Pancreas (tissue), 10 donors: ENCODE measurements at regions not wholly inside any gene's neighbourhood (a gene's known extent, or its start where the extent isn't known, plus 50 kb on each side); places are given as distances from the start of the nearest gene placed in this dataset.

Experiments used
- ATAC-seq, 4 donors: fragments of 200-7000 bp; cut with Tn5 transposase; one replicate each; pipeline versions ENCODE4 v1.8.0 to v1.9.1; 2020; ENCODE audit warnings: mild to moderate bottlenecking in 4 of 4, moderate library complexity in 4 of 4
- DNase-seq, 6 donors: peaks; one replicate each; pipeline ENCODE4 v3.0.0-alpha.2; 2020
- FAIRE-seq: peaks from 2 replicates; lab custom pipeline; 2012; peaks lifted over from hg19 to GRCh38; lab: Jason Lieb, UNC
- H3K27ac ChIP-seq, 4 donors: fragments of 200-600 bp; sonication (generic); 1 replicate in 3 of 4; 2 replicates in 1 of 4; pipeline versions ENCODE4 v1.5.0 to v1.8.0; 2020
- H3K27me3 ChIP-seq, 4 donors: fragments of 200-600 bp; one replicate each; pipeline ENCODE4 v1.8.0; 2021
- H3K36me3 ChIP-seq, 3 donors: fragments of 200-600 bp; sonication (generic) in 1 of 3; one replicate each; pipeline versions ENCODE4 v1.5.0 to v1.8.0; 2020 to 2021
- H3K4me1 ChIP-seq, 3 donors: fragments of 200-600 bp; one replicate each; pipeline ENCODE4 v1.8.0; 2021
- H3K4me3 ChIP-seq, 4 donors: fragments of 200-600 bp; sonication (generic) in 2 of 4; one replicate each; pipeline versions ENCODE4 v1.5.0 to v1.8.0; 2020 to 2021
- H3K9me3 ChIP-seq, 4 donors: fragments of 200-600 bp; one replicate each; pipeline ENCODE4 v1.8.0; 2021
- CTCF ChIP-seq, 4 donors: fragments of 200-600 bp; sonication (generic) in 3 of 4; IDR thresholded peaks; one replicate each; pipeline versions ENCODE4 v1.5.0 to v1.8.0; 2021; ENCODE audit warnings: antibody characterized with exemption in 4 of 4
- WGBS, 2 donors: extraction: QIAGEN DNeasy Blood & Tissue Kit; methylation state at CpG; one replicate each; pipeline ENCODE4 v1.1.7; 2013; 5-methylcytosine and 5-hydroxymethylcytosine counted together
- intact Hi-C, 3 donors: fragments of 100-400 bp; cut with DNase I; formaldehyde crosslinking; loops; one replicate each; pipeline versions ENCODE4 v1.11.1 to v1.14.2; 2022
- donor health status: healthy with polysubstance abuse.
- donor health status: DM: no; HTN: no; CAD: no; lungs with moderate emphysema.
- donor health status: DM: no; HTN: no; CAD: no.
- donor health status: control.
- donor health status: control.
- donor health status: Bipolar disorder and iron deficiency.
- donor health status: DM: yes; HTN: yes; CAD: no.
- donor health status: DM: no; HTN: no; CAD: no.
- donor health status: DM: no; HTN: no; CAD: no.
- donor health status: DM: yes; HTN: yes; CAD: no.

GRCh38 chr1:187809549-187809948 is 980.8 kb downstream of the PLA2G4A start:
- intact Hi-C loops, result no loop called here
- WGBS, 2 donors, result 33 to 35% methylated on average over 1 of the region's 1 CpG

GRCh38 chr1:187816646-187817045 is 987.9 kb downstream of the PLA2G4A start:
- no peak for TF ChIP-seq CTCF (IDR thresholded peaks at IDR 0.05)
- H3K4me1 ChIP-seq, result no peaks in the 10 kb centered on the region
- FAIRE-seq (no peak), DNase-seq (no peak), ATAC-seq (no peak)
- WGBS, 2 donors, result 70 to 83% methylated on average over 2 of the region's 2 CpGs
- H3K36me3 ChIP-seq, result no peaks in the 10 kb centered on the region
- intact Hi-C loops, result no loop called here
- H3K27me3 ChIP-seq, result no peaks in the 10 kb centered on the region
- H3K9me3 ChIP-seq, result no peaks in the 10 kb centered on the region
- no peak overlapping the region for H3K4me3 ChIP-seq
- H3K27ac ChIP-seq, result no peak overlapping the region

More at GRCh38 chr1:187809549-187809948, 980.8 kb downstream of the PLA2G4A start:
- TF ChIP-seq CTCF (IDR thresholded peaks at IDR 0.05), result no peak
- DNase-seq (no peak), FAIRE-seq (no peak), ATAC-seq (no peak)
- H3K36me3 ChIP-seq, result no peaks in the 10 kb centered on the region
- H3K9me3 ChIP-seq, result no peaks in the 10 kb centered on the region
- H3K4me3 ChIP-seq, result no peak overlapping the region
- H3K27ac ChIP-seq, result no peak overlapping the region
- H3K4me1 ChIP-seq, result no peaks in the 10 kb centered on the region
- no peaks in the 10 kb centered on the region for H3K27me3 ChIP-seq

GRCh38 chr1:187817782-187818181 is 989.0 kb downstream of the PLA2G4A start:
- ATAC-seq (no peak), FAIRE-seq (no peak), DNase-seq (no peak)
- Histone ChIP-seq H3K9me3 (no peaks in the 10 kb centered on the region), H3K36me3 (no peaks in the 10 kb centered on the region), H3K4me3 (no peak overlapping the region), H3K27me3 (no peaks in the 10 kb centered on the region), H3K4me1 (no peaks in the 10 kb centered on the region), H3K27ac (no peak overlapping the region)
- TF ChIP-seq CTCF (IDR thresholded peaks at IDR 0.05), result no peak
- 84 to 86% methylated on average over 5 of the region's 5 CpGs for WGBS, 2 donors
- intact Hi-C loops, result no loop called here

- DNase-seq (no peak), ATAC-seq (no peak), FAIRE-seq (no peak)
- Histone ChIP-seq H3K4me1 (no peaks in the 10 kb centered on the region), H3K36me3 (no peaks in the 10 kb centered on the region), H3K9me3 (no peaks in the 10 kb centered on the region), H3K27ac (no peak overlapping the region), H3K27me3 (no peaks in the 10 kb centered on the region), H3K4me3 (no peak overlapping the region)
- intact Hi-C loops, result no loop called here
- WGBS, 2 donors, result 26 to 40% methylated on average over 5 of the region's 5 CpGs
- TF ChIP-seq CTCF (IDR thresholded peaks at IDR 0.05), result no peak
These were observed 990.3 kb downstream of the PLA2G4A start for GRCh38 chr1:187819086-187819485.

GRCh38 chr1:187836557-187836956 is 1007.8 kb downstream of the PLA2G4A start:
- intact Hi-C loops, result no loop called here
- no peak for DNase-seq
- Histone ChIP-seq H3K27ac (no peak overlapping the region), H3K4me1 (peaks cover 0 to 14% (median 9%) of the 10 kb centered on the region in 3 donors), H3K4me3 (no peak overlapping the region), H3K9me3 (peaks cover 0 to 4% (median 0%) of the 10 kb centered on the region in 4 donors), H3K27me3 (no peaks in the 10 kb centered on the region), H3K36me3 (no peaks in the 10 kb centered on the region)
- no peak for TF ChIP-seq CTCF (IDR thresholded peaks at IDR 0.05)
- WGBS, 2 donors, result 94 to 95% methylated on average over 12 of the region's 12 CpGs
- ATAC-seq, result no peak
- FAIRE-seq, result no peak
